CD4-positive, alpha-beta T cell (primary cell): ENCODE measurements at regions not wholly inside any gene's neighbourhood (a gene's known extent, or its start where the extent isn't known, plus 50 kb on each side); places are given as distances from the start of the nearest gene placed in this dataset.

ENCODE experiments used
- ATAC-seq: fragments of 200-7000 bp; cut with Tn5 transposase; one replicate; pipeline ENCODE4 v1.10.0; 2022; ENCODE audit warnings: mild to moderate bottlenecking; ENCODE audit not compliant: poor library complexity
- CTCF ChIA-PET: fragments of 350-600 bp; sonication (Branson Sonifier 250); formaldehyde crosslinking; loops from one replicate; lab custom pipeline; 2021; ENCODE audit warnings: antibody characterized with exemption, inconsistent platforms; lab: Charles Lee
- POLR2A ChIA-PET: fragments of 350-600 bp; sonication (Branson Sonifier 250); formaldehyde crosslinking; loops from one replicate; lab custom pipeline; 2021; ENCODE audit warnings: antibody characterized with exemption, inconsistent platforms; lab: Charles Lee
- DNase-seq, 14 experiments: peaks; one replicate each; pipeline ENCODE4 v3.0.0-alpha.2; 2013 to 2020; ENCODE audit warnings: mixed read lengths in 2 of 14
- H3K27ac ChIP-seq, 2 donors: one replicate each; pipeline versions ENCODE4 v1.5.1 to v1.7.0; 2013; ENCODE audit warnings: low read length in 2 of 2, low read depth in 1 of 2, mild to moderate bottlenecking in 1 of 2
- H3K27me3 ChIP-seq, 2 experiments: 1 replicate in 1 of 2; 2 replicates in 1 of 2; pipeline versions ENCODE4 v1.6.1 to v1.7.0; 2013; ENCODE audit warnings: low read length in 2 of 2, control low read depth in 1 of 2, mild to moderate bottlenecking in 1 of 2, moderate library complexity in 1 of 2; ENCODE audit not compliant: insufficient read depth in 2 of 2, control insufficient read depth in 1 of 2
- H3K36me3 ChIP-seq: one replicate; pipeline ENCODE4 v1.6.1; 2013; ENCODE audit warnings: low read length, control low read depth; ENCODE audit not compliant: insufficient read depth
- H3K4me1 ChIP-seq: one replicate; pipeline ENCODE4 v1.6.1; 2013; ENCODE audit warnings: low read length, control low read depth; ENCODE audit not compliant: insufficient read depth
- H3K4me3 ChIP-seq: one replicate; pipeline ENCODE4 v1.5.1; 2013; ENCODE audit warnings: mild to moderate bottlenecking, low read length, moderate library complexity
- H3K9me3 ChIP-seq, 2 experiments: 1 replicate in 1 of 2; 2 replicates in 1 of 2; pipeline versions ENCODE4 v1.6.1 to v1.7.0; 2013; ENCODE audit warnings: low read length in 2 of 2, mild to moderate bottlenecking in 2 of 2, control low read depth in 1 of 2, moderate library complexity in 1 of 2; ENCODE audit not compliant: control insufficient read depth in 1 of 2, insufficient read depth in 1 of 2
- H3K27ac Mint-ChIP-seq: one replicate; pipeline ENCODE4 v1.8.0; 2020; ENCODE audit warnings: mixed read lengths
- H3K27me3 Mint-ChIP-seq: one replicate; pipeline ENCODE4 v1.8.0; 2021; ENCODE audit warnings: mixed read lengths
- H3K36me3 Mint-ChIP-seq: one replicate; pipeline ENCODE4 v1.8.0; 2021; ENCODE audit warnings: low read depth, mixed read lengths
- H3K4me1 Mint-ChIP-seq: one replicate; pipeline ENCODE4 v1.8.0; 2021; ENCODE audit warnings: low read depth, mixed read lengths
- H3K4me3 Mint-ChIP-seq: one replicate; pipeline ENCODE4 v1.8.0; 2020; ENCODE audit warnings: mild to moderate bottlenecking, mixed read lengths
- H3K9me3 Mint-ChIP-seq: one replicate; pipeline ENCODE4 v1.8.0; 2020; ENCODE audit warnings: mixed read lengths
- CTCF ChIP-seq: fragments of 200-600 bp; IDR thresholded peaks from one replicate; pipeline ENCODE4 v1.8.0; 2022; ENCODE audit warnings: antibody characterized with exemption, mild to moderate bottlenecking
- intact Hi-C, 2 experiments: fragments of 100-400 bp; cut with DNase I in 1 of 2; cut with micrococcal nuclease in 1 of 2; formaldehyde crosslinking; loops; one replicate each; pipeline versions ENCODE4 v1.15.1 to v1.9.0; 2023 to 2025; cut with DNase I, micrococcal nuclease

DNA sequence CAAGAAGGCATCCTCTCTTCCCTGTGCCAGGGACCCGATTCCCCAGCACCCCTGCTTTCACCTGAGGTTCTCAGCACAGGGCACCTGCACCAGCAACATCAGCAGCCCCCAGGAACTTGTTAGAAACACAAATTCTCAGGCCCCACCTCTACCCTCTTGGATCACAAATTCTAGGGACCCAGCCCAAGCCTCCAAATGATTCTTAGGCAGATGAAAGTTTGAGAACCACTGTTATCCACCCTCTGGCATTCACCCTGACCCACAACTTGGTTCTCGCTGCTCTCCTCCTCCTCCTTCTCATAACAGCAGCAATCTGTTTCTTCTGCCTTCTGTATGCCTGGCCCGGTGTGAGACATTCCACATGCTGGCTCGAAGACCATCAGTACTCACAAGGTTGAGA, 60.3 kb upstream of the HIVEP3 start:
- Histone ChIP-seq H3K27me3 (no peaks in the 10 kb centered on the region), H3K27ac (no peak overlapping the region), H3K9me3 (no peaks in the 10 kb centered on the region), H3K36me3 (no peaks in the 10 kb centered on the region), H3K4me3 (no peak overlapping the region), H3K4me1 (peaks cover 17% of the 10 kb centered on the region)
- ChIA-PET CTCF (no interaction called here), POLR2A (no interaction called here)
- H3K27me3 Mint-ChIP-seq: no peaks in the 10 kb centered on the region
- DNase-seq: no peak
- H3K4me1 Mint-ChIP-seq: peaks cover 37% of the 10 kb centered on the region
- no peak for ATAC-seq
- no peak overlapping the region for H3K4me3 Mint-ChIP-seq
- intact Hi-C loops: no loop called here
- TF ChIP-seq CTCF: no peak
- no peaks in the 10 kb centered on the region for H3K36me3 Mint-ChIP-seq
- H3K9me3 Mint-ChIP-seq: no peaks in the 10 kb centered on the region
- no peak overlapping the region for H3K27ac Mint-ChIP-seq

- Mint-ChIP-seq H3K4me1 (peaks cover 31% of the 10 kb centered on the region), H3K27me3 (no peaks in the 10 kb centered on the region), H3K27ac (no peak overlapping the region), H3K9me3 (no peaks in the 10 kb centered on the region), H3K36me3 (no peaks in the 10 kb centered on the region), H3K4me3 (no peak overlapping the region)
- Histone ChIP-seq H3K4me1 (peaks cover 17% of the 10 kb centered on the region), H3K27me3 (no peaks in the 10 kb centered on the region), H3K9me3 (no peaks in the 10 kb centered on the region), H3K27ac (no peak overlapping the region), H3K36me3 (no peaks in the 10 kb centered on the region), H3K4me3 (no peak overlapping the region)
- ATAC-seq (no peak), DNase-seq (no peak)
- intact Hi-C loops: no loop called here
- no peak for TF ChIP-seq CTCF
- ChIA-PET CTCF (no interaction called here), POLR2A (no interaction called here)
Observed at GRCh38 chr1:41977326-41977725, 58.6 kb upstream of the HIVEP3 start.

- no peak overlapping the region for H3K27ac Mint-ChIP-seq
- no peak for TF ChIP-seq CTCF
- Histone ChIP-seq H3K36me3 (no peaks in the 10 kb centered on the region), H3K9me3 (no peaks in the 10 kb centered on the region), H3K4me1 (peaks cover 10% of the 10 kb centered on the region), H3K27me3 (no peaks in the 10 kb centered on the region), H3K4me3 (no peak overlapping the region), H3K27ac (no peak overlapping the region)
- no peaks in the 10 kb centered on the region for H3K36me3 Mint-ChIP-seq
- DNase-seq: no peak
- intact Hi-C loops: no loop called here
- ATAC-seq: no peak
- no peak overlapping the region for H3K4me3 Mint-ChIP-seq
- H3K27me3 Mint-ChIP-seq: no peaks in the 10 kb centered on the region
- no peaks in the 10 kb centered on the region for H3K9me3 Mint-ChIP-seq
- ChIA-PET CTCF (no interaction called here), POLR2A (no interaction called here)
- H3K4me1 Mint-ChIP-seq: peaks cover 24% of the 10 kb centered on the region
Observed at GRCh38 chr1:41976671-41977070, 57.9 kb upstream of the HIVEP3 start.
